ENCODE measurements at regions not wholly inside any gene's neighbourhood (a gene's known extent, or its start where the extent isn't known, plus 50 kb on each side); places are given as distances from the start of the nearest gene placed in this dataset.
"Not testable (repeated sequence)": the region's sequence is repeated elsewhere in the genome, so short reads cannot be mapped to it uniquely, and the experiment has no call there.

- no peak for DNase-seq (ENCODE audit: insufficient read length, low spot score)
- no peak for FAIRE-seq
These were observed 217.3 kb downstream of the LRRC70 start for GRCh38 chr5:62795926-62796325.

- FAIRE-seq (no peak), DNase-seq (ENCODE audit: insufficient read length, low spot score) (no peak)
These were observed 215.8 kb downstream of the LRRC70 start for GRCh38 chr5:62794456-62794855.

GRCh38 chr5:62791059-62791458 is 212.4 kb downstream of the LRRC70 start:
- DNase-seq (ENCODE audit: insufficient read length, low spot score) (no peak), FAIRE-seq (no peak)

GRCh38 chr5:62790348-62790747 is 211.7 kb downstream of the LRRC70 start:
- FAIRE-seq: no peak
- DNase-seq (ENCODE audit: insufficient read length, low spot score): no peak

- no peak for FAIRE-seq
- no peak for DNase-seq (ENCODE audit: insufficient read length, low spot score)
These were observed 207.5 kb downstream of the LRRC70 start for GRCh38 chr5:62786099-62786498.

GRCh38 chr5:62785588-62785987 is 207.0 kb downstream of the LRRC70 start:
- DNase-seq (ENCODE audit: insufficient read length, low spot score) (no peak), FAIRE-seq (no peak)

GRCh38 chr5:62783374-62784057 is 204.9 kb downstream of the LRRC70 start:
- FAIRE-seq: no peak
- no peak for DNase-seq (ENCODE audit: insufficient read length, low spot score)

- DNase-seq (ENCODE audit: insufficient read length, low spot score) (no peak), FAIRE-seq (no peak)
These were observed 202.3 kb downstream of the LRRC70 start for GRCh38 chr5:62780888-62781287.

GRCh38 chr5:62780230-62780629 is 201.6 kb downstream of the LRRC70 start:
- DNase-seq (ENCODE audit: insufficient read length, low spot score) (no peak), FAIRE-seq (no peak)

GRCh38 chr5:62779010-62779422 is 200.4 kb downstream of the LRRC70 start:
- peak; percentile 73 for FAIRE-seq

GRCh38 chr5:62778316-62779009 is 199.8 kb downstream of the LRRC70 start:
- DNase-seq (ENCODE audit: insufficient read length, low spot score) (no peak), FAIRE-seq (no peak)

More at GRCh38 chr5:62779010-62779422, 200.4 kb downstream of the LRRC70 start:
- peak; percentile 19 for DNase-seq (ENCODE audit: insufficient read length, low spot score)

GRCh38 chr5:62777081-62777480 is 198.5 kb downstream of the LRRC70 start:
- DNase-seq (ENCODE audit: insufficient read length, low spot score); FAIRE-seq: not testable (repeated sequence)

GRCh38 chr5:62776592-62776991 is 198.0 kb downstream of the LRRC70 start:
- not testable (repeated sequence) for DNase-seq (ENCODE audit: insufficient read length, low spot score); FAIRE-seq

GRCh38 chr5:62773460-62773859 is 194.8 kb downstream of the LRRC70 start:
- FAIRE-seq (peak; percentile 31), DNase-seq (ENCODE audit: insufficient read length, low spot score) (no peak)

GRCh38 chr5:62771341-62771740 is 192.7 kb downstream of the LRRC70 start:
- no peak for DNase-seq (ENCODE audit: insufficient read length, low spot score)
- FAIRE-seq: no peak

GRCh38 chr5:62767650-62768049 is 189.0 kb downstream of the LRRC70 start:
- FAIRE-seq (no peak), DNase-seq (ENCODE audit: insufficient read length, low spot score) (no peak)

GRCh38 chr5:62767077-62767476 is 188.5 kb downstream of the LRRC70 start:
- no peak for FAIRE-seq
- DNase-seq (ENCODE audit: insufficient read length, low spot score): no peak

GRCh38 chr5:62762503-62762902 is 183.9 kb downstream of the LRRC70 start:
- DNase-seq (ENCODE audit: insufficient read length, low spot score): no peak
- no peak for FAIRE-seq

GRCh38 chr5:62757686-62758085 is 179.1 kb downstream of the LRRC70 start:
- FAIRE-seq; DNase-seq (ENCODE audit: insufficient read length, low spot score): not testable (repeated sequence)

- not testable (repeated sequence) for DNase-seq (ENCODE audit: insufficient read length, low spot score); FAIRE-seq
These were observed 174.4 kb downstream of the LRRC70 start for GRCh38 chr5:62752998-62753367.

- not testable (repeated sequence) for DNase-seq (ENCODE audit: insufficient read length, low spot score); FAIRE-seq
These were observed 173.7 kb downstream of the LRRC70 start for GRCh38 chr5:62752056-62752997.
